Ovary (tissue), 7 donors: ENCODE measurements at regions not wholly inside any gene's neighbourhood (a gene's known extent, or its start where the extent isn't known, plus 50 kb on each side); places are given as distances from the start of the nearest gene placed in this dataset.

Experiments
- DNase-seq, 5 donors: peaks; one replicate each; pipeline ENCODE4 v3.0.0-alpha.2; 2019 to 2020
- H3K27ac ChIP-seq, 2 donors: fragments of 200-600 bp; one replicate each; pipeline versions ENCODE4 v1.5.1 to v1.8.0; 2019 to 2022
- H3K27me3 ChIP-seq: fragments of 200-600 bp; one replicate; pipeline ENCODE4 v1.8.0; 2022
- H3K36me3 ChIP-seq: fragments of 200-600 bp; sonication (generic); one replicate; pipeline ENCODE4 v1.5.1; 2019
- H3K4me1 ChIP-seq: one replicate; pipeline ENCODE4 v1.8.1; 2013; ENCODE audit warnings: mild to moderate bottlenecking, moderate library complexity; ENCODE audit not compliant: insufficient read depth
- H3K4me3 ChIP-seq: fragments of 200-600 bp; sonication (generic); one replicate; pipeline ENCODE4 v1.5.1; 2017
- H3K9me3 ChIP-seq, 2 donors: fragments of 200-600 bp in 1 of 2; sonication (generic) in 1 of 2; one replicate each; pipeline versions ENCODE4 v1.5.1 to v1.8.1; 2013 to 2019; ENCODE audit warnings: mild to moderate bottlenecking in 1 of 2, moderate library complexity in 1 of 2
- CTCF ChIP-seq, 3 donors: fragments of 450-650 bp in 2 of 3; fragments of 200-600 bp in 1 of 3; IDR thresholded peaks; one replicate each; pipeline versions ENCODE4 v1.5.1 to v1.8.0; 2016 to 2022; ENCODE audit warnings: antibody characterized with exemption in 3 of 3, mild to moderate bottlenecking in 1 of 3
- EP300 ChIP-seq: sonication (generic); formaldehyde crosslinking; IDR thresholded peaks from one replicate; pipeline ENCODE4 v1.6.1; 2017; ENCODE audit warnings: antibody characterized with exemption
- POLR2A ChIP-seq: fragments of 450-650 bp; IDR thresholded peaks from one replicate; pipeline ENCODE4 v1.6.1; 2017; ENCODE audit warnings: antibody characterized with exemption, mild to moderate bottlenecking, moderate library complexity
- WGBS, 3 donors: extraction: QIAGEN DNeasy Blood & Tissue Kit in 1 of 3; methylation state at CpG; one replicate each; pipeline versions ENCODE4 v1.1.5 to v1.1.7; 2013 to 2017; 5-methylcytosine and 5-hydroxymethylcytosine counted together
- intact Hi-C, 4 donors: fragments of 100-400 bp; cut with DNase I; formaldehyde crosslinking; loops; one replicate each; pipeline versions ENCODE4 v1.11.0 to v1.15.1; 2022 to 2023
- donor health status: DM: no; HTN: no; CAD: no; lungs with moderate emphysema.
- donor health status: DM: no; HTN: no; CAD: no.
- donor health status: Bipolar disorder and iron deficiency.
- donor health status: DM: no; HTN: no; CAD: no.
- donor health status: DM: yes; HTN: yes; CAD: no.

DNA sequence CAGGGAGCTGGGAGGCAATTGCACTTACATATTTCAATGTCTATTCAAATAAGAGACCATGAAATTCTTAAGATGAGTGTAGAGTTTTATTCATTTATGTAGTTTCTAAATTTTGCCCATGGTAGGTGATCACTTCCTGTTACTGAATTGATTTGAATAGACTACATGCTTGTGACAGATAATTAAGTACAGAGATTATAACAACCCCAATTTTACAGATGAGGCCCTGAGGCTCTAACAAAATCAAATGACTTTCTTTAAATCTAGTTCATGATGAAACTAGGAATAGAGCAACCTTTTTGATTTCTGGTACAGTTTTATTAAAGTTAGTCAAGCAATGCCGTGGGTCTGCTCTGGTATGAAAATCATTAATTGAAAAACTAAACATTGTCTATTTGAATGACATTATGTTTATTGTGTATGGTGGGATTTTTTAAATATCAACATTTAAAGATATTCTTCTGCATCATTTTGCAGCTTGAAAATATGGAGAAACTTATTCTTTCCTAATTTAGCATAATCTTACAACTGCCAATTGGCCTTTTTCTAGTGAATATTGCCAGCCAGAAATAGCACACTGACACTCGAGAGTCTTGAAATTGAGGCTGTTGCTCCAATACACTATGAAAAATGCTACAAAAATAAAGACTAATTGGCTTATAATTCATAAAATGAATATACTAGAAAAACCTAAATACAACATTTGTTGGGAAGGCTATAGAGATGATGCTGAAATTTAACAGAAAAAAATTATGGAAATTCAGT is 308.9 kb downstream of the SLC6A15 start:
- H3K9me3 ChIP-seq = no peaks in the 10 kb centered on the region
- no peak overlapping the region for H3K27ac ChIP-seq
- 74 to 82% (median 80%) methylated on average over 2 of the region's 2 CpGs for WGBS, 3 donors
- no peaks in the 10 kb centered on the region for H3K36me3 ChIP-seq
- H3K4me3 ChIP-seq = no peak overlapping the region
- intact Hi-C loops = no loop called here
- no peak for DNase-seq
- no peak for TF ChIP-seq EP300
- no peak for TF ChIP-seq POLR2A
- TF ChIP-seq CTCF (IDR thresholded peaks at IDR 0.05) = no peak
- H3K27me3 ChIP-seq = no peaks in the 10 kb centered on the region
- H3K4me1 ChIP-seq = no peaks in the 10 kb centered on the region

DNA sequence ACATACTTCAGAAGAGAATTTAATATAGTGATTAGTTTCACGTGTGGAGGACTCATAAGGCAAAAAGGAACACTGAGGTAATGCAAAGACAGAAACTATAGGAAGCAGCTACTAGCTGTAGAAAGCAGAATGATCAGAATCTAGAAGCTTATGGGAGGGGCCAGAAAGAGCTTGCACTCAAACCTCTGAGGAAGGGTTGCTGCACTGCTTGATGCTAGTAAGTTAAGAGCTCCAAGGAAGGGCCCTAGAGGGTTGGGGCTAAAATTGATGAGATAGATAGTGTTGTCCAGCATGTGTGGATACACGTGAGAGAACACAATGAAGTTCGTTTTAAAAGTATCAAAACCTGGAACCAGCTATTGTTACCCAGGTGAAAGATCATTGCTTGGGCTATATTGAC is 311.1 kb downstream of the SLC6A15 start:
- 80 to 81% (median 81%) methylated on average over 3 of the region's 3 CpGs for WGBS, 3 donors
- Histone ChIP-seq H3K9me3 (no peaks in the 10 kb centered on the region), H3K36me3 (no peaks in the 10 kb centered on the region), H3K4me3 (no peak overlapping the region), H3K27me3 (no peaks in the 10 kb centered on the region), H3K4me1 (no peaks in the 10 kb centered on the region), H3K27ac (no peak overlapping the region)
- no peak for DNase-seq
- TF ChIP-seq EP300 (no peak), POLR2A (no peak), CTCF (IDR thresholded peaks at IDR 0.05) (no peak)
- intact Hi-C loops = no loop called here

- no peaks in the 10 kb centered on the region for H3K27me3 ChIP-seq
- no peak for TF ChIP-seq EP300
- TF ChIP-seq CTCF (IDR thresholded peaks at IDR 0.05) = no peak
- TF ChIP-seq POLR2A = no peak
- no peak overlapping the region for H3K27ac ChIP-seq
- DNase-seq = no peak
- no peaks in the 10 kb centered on the region for H3K9me3 ChIP-seq
- no peak overlapping the region for H3K4me3 ChIP-seq
- intact Hi-C loops = no loop called here
- 75 to 87% (median 80%) methylated on average over 2 of the region's 2 CpGs for WGBS, 3 donors
- H3K4me1 ChIP-seq = no peaks in the 10 kb centered on the region
- H3K36me3 ChIP-seq = no peaks in the 10 kb centered on the region
These were observed 313.1 kb downstream of the SLC6A15 start for GRCh38 chr12:84599539-84599938.

DNA sequence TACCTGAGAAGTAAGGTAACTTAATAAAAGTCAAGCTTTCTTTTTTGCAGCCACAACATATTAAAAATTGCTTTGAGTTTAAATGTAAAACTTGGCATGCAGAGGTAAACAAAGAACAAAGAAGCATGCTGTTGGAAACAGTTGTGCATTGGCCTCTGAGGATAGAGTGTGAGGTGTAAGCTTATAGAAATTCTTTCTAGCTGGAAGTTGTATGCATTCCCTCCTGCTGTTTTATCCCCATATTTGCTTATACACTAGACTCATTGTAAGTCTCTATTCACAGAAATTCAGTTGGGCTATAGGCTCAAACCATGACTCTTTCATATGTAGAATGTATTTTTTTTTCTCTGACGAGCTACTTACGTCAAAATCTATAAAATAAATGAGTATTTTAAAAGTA is 316.3 kb downstream of the SLC6A15 start:
- H3K4me1 ChIP-seq = no peaks in the 10 kb centered on the region
- H3K27ac ChIP-seq = no peak overlapping the region
- TF ChIP-seq EP300 = no peak
- TF ChIP-seq CTCF (IDR thresholded peaks at IDR 0.05) = no peak
- whole genome bisulfite sequencing, 3 donors = 84 to 91% (median 91%) methylated on average over 2 of the region's 2 CpGs
- intact Hi-C loops = no loop called here
- no peak overlapping the region for H3K4me3 ChIP-seq
- DNase-seq = no peak
- no peaks in the 10 kb centered on the region for H3K9me3 ChIP-seq
- no peaks in the 10 kb centered on the region for H3K27me3 ChIP-seq
- H3K36me3 ChIP-seq = no peaks in the 10 kb centered on the region
